ENCODE measurements at regions not wholly inside any gene's neighbourhood (a gene's known extent, or its start where the extent isn't known, plus 50 kb on each side); places are given as distances from the start of the nearest gene placed in this dataset.

- TF ChIP-seq TAF1 (IDR thresholded peaks at IDR 0.05; ENCODE audit: low read depth) = no peak
- no peak for TF ChIP-seq NFIC (IDR thresholded peaks at IDR 0.05)
- no peak for TF ChIP-seq EP300 (IDR thresholded peaks at IDR 0.05; ENCODE audit: borderline replicate concordance)
- TF ChIP-seq RAD21 (IDR thresholded peaks at IDR 0.05; ENCODE audit: low read depth) = no peak
These were observed 90.1 kb downstream of the TMCO5A start for GRCh38 chr15:38024293-38025091.
